ENCODE measurements at regions not wholly inside any gene's neighbourhood (a gene's known extent, or its start where the extent isn't known, plus 50 kb on each side); places are given as distances from the start of the nearest gene placed in this dataset.
"Not testable (repeated sequence)": the region's sequence is repeated elsewhere in the genome, so short reads cannot be mapped to it uniquely, and the experiment has no call there.

GRCh38 chr10:4276151-4276550 lies 491.1 kb upstream of the KLF6 start:
- Histone ChIP-seq H3K27ac (no peak overlapping the region), H3K36me3 (no peaks in the 10 kb centered on the region), H3K27me3 (no peaks in the 10 kb centered on the region), H3K4me3 (no peak overlapping the region), H3K9me3 (no peaks in the 10 kb centered on the region), H3K4me1 (peaks cover 0 to 31% (median 18%) of the 10 kb centered on the region in 9 donors)
- DNase-seq (no peak), ATAC-seq (no peak)
- 91% methylated on average over 4 of the region's 4 CpGs for WGBS, 2 donors
- TF ChIP-seq CTCF (IDR thresholded peaks at IDR 0.05), result no peak
- intact Hi-C loops (cut with DNase I), result no loop called here

- H3K27ac ChIP-seq; DNase-seq; H3K27me3 ChIP-seq; ATAC-seq; H3K4me3 ChIP-seq; H3K9me3 ChIP-seq; H3K36me3 ChIP-seq; intact Hi-C loops (cut with DNase I): not testable (repeated sequence)
- peaks cover 0 to 32% (median 12%) of the 10 kb centered on the region in 9 donors for H3K4me1 ChIP-seq
Observed at GRCh38 chr10:4274671-4275070, 489.7 kb upstream of the KLF6 start.

DNA sequence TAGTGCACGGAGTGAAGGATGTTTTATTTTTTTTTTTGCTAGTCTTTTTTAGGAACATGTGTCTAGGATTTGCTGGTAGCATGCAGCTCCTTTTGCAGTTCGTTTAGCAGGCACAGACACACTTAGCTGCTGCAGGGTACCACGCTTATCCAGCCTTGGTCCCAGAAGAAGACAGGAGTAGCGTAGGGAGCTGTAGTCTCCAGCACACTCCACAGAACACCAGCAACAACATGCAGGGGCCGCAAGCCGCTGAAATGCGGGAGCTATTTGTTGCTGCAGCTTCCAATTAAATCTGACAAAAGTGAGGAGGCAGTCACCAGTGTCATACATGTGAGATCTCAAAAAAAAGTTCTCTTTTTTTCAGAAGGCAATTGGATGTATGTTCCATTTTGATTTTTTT lies 486.2 kb upstream of the KLF6 start:
- intact Hi-C loops (cut with DNase I), result no loop called here
- Histone ChIP-seq H3K27me3 (no peaks in the 10 kb centered on the region), H3K4me3 (no peak overlapping the region), H3K9me3 (no peaks in the 10 kb centered on the region), H3K4me1 (peaks cover 0 to 33% (median 16%) of the 10 kb centered on the region in 9 donors), H3K36me3 (no peaks in the 10 kb centered on the region), H3K27ac (no peak overlapping the region)
- 78 to 86% methylated on average over 7 of the region's 7 CpGs for WGBS, 2 donors
- DNase-seq (no peak), ATAC-seq (peak in 1 of 8 donors; percentile 16)
- TF ChIP-seq CTCF (IDR thresholded peaks at IDR 0.05), result no peak

- ATAC-seq (peak in 7 of 8 donors; percentile 39 to 84 (median 78)), DNase-seq (peak in 1 of 2 donors; percentile 29)
- 39 to 49% methylated on average over 4 of the region's 4 CpGs for WGBS, 2 donors
- Histone ChIP-seq H3K27me3 (no peaks in the 10 kb centered on the region), H3K4me1 (peaks cover 0 to 39% (median 16%) of the 10 kb centered on the region in 9 donors), H3K36me3 (no peaks in the 10 kb centered on the region), H3K27ac (peak overlapping the region in 1 of 10 donors; percentile 57), H3K4me3 (no peak overlapping the region), H3K9me3 (no peaks in the 10 kb centered on the region)
- TF ChIP-seq CTCF (IDR thresholded peaks at IDR 0.05), result no peak
- intact Hi-C loops (cut with DNase I), result no loop called here
Observed at GRCh38 chr10:4270116-4270515, 485.1 kb upstream of the KLF6 start.

DNA sequence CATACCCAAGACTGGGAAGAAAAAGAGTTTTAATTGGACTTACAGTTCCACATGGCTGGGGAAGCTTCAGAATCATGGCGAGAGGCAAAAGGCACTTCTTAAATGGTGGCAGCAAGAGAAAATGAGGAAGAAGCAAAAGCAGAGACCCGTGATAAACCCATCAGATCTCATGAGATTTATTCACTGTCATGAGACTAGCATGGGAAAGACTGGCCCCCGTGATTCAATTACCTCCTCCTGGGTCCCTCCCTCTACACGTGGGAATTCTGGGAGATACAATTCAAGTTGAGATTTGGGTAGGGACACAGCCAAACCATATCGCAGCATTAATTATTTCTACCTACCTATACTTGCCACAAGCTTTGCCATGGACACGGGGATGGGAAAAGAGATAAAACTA lies 483.5 kb upstream of the KLF6 start:
- H3K27ac ChIP-seq, H3K9me3 ChIP-seq, H3K4me3 ChIP-seq, DNase-seq, H3K27me3 ChIP-seq, ATAC-seq, H3K36me3 ChIP-seq: not testable (repeated sequence)
- peaks cover 0 to 49% (median 27%) of the 10 kb centered on the region in 9 donors for H3K4me1 ChIP-seq
- intact Hi-C loops (cut with DNase I), result loop anchor here in 1 of 10 donors (5.0 kb wide), 1 partner anchor 499 kb away; no protein-coding TSS in a partner anchor
- 92 to 95% methylated on average over 6 of the region's 6 CpGs for WGBS, 2 donors
